ENCODE measurements at regions not wholly inside any gene's neighbourhood (a gene's known extent, or its start where the extent isn't known, plus 50 kb on each side); places are given as distances from the start of the nearest gene placed in this dataset.

DNA sequence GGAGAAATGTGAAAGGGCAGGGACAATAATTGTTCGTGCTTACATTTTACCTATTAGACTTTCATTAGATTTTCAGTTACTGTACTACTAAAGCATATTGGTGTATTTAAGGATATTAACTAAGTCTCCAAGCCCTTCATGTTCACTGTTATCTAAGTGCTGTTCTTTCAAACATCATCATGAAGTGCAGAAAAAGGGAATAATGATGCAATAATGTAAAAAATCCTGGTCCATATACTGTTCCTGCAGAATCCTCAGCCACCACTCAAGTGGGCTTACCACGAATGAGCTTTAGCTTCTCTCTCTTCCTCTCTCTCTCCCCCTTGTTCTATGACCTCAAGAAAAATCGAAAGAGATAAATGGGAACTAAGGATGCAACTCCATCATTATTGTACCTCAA, 600.7 kb downstream of the UTRN start:
- in situ Hi-C loops (cut with HindIII; ENCODE audit: low pct_unique_long_range_greater_than_20kb, low sequenced_read_pairs) = no loop called here
- no peak for TF ChIP-seq JUND (IDR thresholded peaks at IDR 0.05; ENCODE audit: low read depth)
- DNase-seq (ENCODE audit: low read depth in 1 of 2, low spot score in 1 of 2) = no peak

DNA sequence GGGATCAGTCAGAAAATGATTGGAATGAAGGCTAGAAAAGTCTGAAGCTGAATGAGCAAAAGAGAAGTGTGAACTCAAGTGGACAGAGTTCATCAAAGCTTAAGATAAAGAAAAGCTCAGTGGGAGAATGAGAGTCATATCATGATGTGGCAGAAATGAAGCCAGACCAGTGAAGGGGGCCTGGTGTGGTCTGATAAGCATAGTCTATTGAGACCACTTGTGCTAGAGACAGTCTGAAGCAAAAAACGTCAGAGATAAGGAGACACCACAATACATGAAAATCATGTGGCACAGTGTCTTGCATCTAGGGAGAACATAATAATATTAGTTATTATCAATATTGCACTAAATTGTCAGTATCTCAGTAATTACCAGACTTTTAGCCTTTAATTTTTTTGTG, 601.5 kb downstream of the UTRN start:
- in situ Hi-C loops (cut with HindIII; ENCODE audit: low pct_unique_long_range_greater_than_20kb, low sequenced_read_pairs) = no loop called here
- TF ChIP-seq JUND (IDR thresholded peaks at IDR 0.05; ENCODE audit: low read depth) = no peak
- no peak for DNase-seq (ENCODE audit: low read depth in 1 of 2, low spot score in 1 of 2)

DNA sequence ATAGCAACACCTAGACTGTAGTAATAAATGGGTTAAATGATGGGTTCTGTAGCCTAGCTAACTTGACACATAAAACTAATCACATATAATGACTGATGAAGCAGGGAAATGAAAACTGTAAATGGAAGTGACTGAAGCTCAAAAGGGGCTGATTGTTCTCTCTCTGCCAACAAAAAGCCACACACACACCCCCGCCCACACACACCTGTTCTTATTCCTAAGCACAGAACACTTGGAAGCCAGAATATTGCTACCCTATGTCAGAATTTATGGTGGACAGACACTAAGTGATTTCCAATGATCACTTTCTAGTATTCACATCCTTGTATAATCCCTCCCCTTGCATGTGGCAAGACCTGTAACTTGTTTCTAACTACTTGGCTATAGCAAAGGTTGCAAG, 603.5 kb downstream of the UTRN start:
- TF ChIP-seq JUND (IDR thresholded peaks at IDR 0.05; ENCODE audit: low read depth) = no peak
- in situ Hi-C loops (cut with HindIII; ENCODE audit: low pct_unique_long_range_greater_than_20kb, low sequenced_read_pairs) = no loop called here
- no peak for DNase-seq (ENCODE audit: low read depth in 1 of 2, low spot score in 1 of 2)

DNA sequence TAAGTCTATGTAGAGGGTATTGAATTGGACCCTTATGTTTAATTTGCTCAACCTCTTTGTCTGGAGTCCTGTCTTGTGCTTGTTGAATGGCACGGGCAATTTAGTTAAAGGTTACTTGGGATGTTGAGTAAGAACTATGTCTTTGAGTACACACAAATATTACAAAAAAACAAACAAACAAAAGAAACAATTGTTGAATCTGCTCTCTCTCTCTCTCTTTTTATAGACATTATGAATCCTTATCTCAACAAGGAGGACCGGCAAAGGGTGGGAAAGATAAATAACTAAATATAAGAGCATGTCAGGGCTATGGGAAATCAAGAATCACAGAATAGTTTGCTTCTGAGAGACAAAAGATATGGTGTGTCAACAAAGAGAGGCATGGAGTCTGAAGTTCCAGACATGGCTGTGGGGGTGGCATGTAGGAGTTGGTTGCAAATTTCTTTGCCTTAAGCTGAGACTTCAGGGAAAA, 608.6 kb downstream of the UTRN start:
- DNase-seq (ENCODE audit: low read depth in 1 of 2, low spot score in 1 of 2) = no peak
- no peak for TF ChIP-seq JUND (IDR thresholded peaks at IDR 0.05; ENCODE audit: low read depth)
- in situ Hi-C loops (cut with HindIII; ENCODE audit: low pct_unique_long_range_greater_than_20kb, low sequenced_read_pairs) = no loop called here

DNA sequence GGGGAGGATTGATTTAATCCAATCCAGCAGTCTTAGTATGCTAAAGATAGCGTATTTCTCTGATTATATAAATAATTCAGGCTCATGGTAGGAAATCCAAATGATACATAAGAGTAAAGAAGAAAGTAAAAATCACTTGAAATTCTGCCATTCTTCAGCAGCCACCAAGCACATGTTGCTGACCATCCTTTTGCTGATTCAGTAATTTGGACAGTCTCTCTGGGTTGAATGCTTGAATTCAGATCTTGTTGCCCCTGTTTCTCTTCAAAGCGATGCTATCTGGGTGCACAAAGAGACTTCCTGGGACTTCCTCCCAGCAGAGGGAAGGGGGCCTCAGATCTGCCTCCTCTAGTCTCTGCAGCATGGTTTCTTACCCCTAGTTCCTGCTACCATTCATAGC, 609.1 kb downstream of the UTRN start:
- no peak for DNase-seq (ENCODE audit: low read depth in 1 of 2, low spot score in 1 of 2)
- in situ Hi-C loops (cut with HindIII; ENCODE audit: low pct_unique_long_range_greater_than_20kb, low sequenced_read_pairs) = no loop called here
- no peak for TF ChIP-seq JUND (IDR thresholded peaks at IDR 0.05; ENCODE audit: low read depth)

DNA sequence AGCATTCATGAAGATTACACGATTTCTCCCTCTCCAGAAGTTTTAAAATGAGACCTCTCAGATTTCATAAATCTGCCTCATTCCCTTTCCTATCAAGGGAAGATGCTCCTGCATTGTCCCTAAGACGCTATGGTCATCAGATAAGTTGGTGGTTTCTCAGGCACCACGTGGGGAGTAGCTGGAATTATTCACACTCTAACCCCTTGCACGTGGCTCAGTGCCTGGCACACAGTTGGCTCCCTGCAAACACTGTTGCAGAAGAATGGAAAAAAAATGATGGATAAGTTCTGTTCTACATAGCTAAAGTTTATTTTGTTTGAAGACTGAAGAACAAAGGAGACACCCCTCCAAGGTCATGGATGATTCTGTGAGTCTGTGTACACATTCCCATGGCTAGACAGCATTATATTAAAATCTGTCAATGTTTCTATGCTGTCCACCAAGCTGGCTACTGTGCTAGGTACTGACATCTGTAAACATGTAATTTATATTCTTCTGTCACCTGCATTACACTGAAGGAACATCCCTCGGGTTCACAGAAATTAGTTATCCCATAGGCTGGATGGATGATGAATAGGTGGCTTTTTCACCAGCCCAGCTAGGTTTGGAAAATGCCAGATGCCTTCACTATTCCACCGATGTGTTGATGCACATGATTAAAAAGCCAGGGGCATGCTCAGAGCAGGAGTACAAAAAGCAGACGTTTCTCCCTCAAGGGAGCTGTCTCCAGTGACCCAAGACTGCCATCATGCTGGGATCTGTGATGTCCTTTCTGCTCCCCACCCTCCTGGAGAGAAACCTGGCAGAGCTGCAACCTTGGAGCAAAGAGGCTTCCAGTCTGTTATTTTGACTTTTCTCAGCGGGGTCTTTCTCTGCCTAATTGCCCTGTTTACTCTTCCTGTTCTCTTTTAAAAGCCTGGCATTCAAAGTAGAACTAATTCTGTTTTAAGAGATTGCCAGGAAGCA, 610.5 kb downstream of the UTRN start:
- in situ Hi-C loops (cut with HindIII; ENCODE audit: low pct_unique_long_range_greater_than_20kb, low sequenced_read_pairs) = no loop called here
- no peak for TF ChIP-seq JUND (IDR thresholded peaks at IDR 0.05; ENCODE audit: low read depth)
- DNase-seq (ENCODE audit: low read depth in 1 of 2, low spot score in 1 of 2) = no peak

DNA sequence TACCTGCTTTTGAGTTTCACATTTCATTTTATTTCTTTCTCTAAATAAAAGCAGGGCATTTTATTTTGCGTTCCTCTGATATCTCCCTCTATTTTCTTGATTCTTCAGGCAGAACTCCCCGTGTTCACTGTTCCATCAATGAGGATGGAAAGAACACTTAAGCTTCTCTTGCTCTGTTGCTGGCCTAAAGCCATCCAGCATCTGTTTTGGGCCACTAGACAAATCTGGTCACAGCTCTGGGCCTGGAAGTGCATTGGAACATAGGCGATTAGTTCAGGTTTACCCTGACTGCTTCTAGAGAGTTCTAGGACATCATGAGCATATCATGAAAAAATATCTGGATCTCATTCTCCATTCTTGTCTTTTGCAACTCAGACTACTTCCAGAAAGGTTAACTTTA, 611.2 kb downstream of the UTRN start:
- in situ Hi-C loops (cut with HindIII; ENCODE audit: low pct_unique_long_range_greater_than_20kb, low sequenced_read_pairs) = no loop called here
- TF ChIP-seq JUND (IDR thresholded peaks at IDR 0.05; ENCODE audit: low read depth) = no peak
- DNase-seq (ENCODE audit: low read depth in 1 of 2, low spot score in 1 of 2) = no peak

DNA sequence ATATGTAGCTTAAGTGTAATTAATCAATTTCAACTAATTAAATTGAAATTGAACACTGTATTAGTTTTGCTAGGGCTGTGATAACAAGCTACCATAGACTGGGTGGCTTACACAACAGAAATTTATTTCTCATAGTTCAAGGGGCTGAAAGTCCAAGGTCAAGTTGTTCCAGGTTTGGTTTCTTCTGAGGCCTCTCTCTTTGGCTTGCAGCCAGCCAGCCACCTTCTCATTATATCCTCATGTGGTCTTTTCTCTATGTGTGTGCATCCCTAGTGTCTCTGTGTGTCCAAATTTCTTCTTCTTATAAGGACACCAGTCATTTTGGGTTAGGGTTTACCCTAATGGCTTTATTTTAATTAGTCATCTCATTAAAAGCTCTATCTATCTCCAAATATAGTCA, 611.7 kb downstream of the UTRN start:
- in situ Hi-C loops (cut with HindIII; ENCODE audit: low pct_unique_long_range_greater_than_20kb, low sequenced_read_pairs) = no loop called here
- no peak for TF ChIP-seq JUND (IDR thresholded peaks at IDR 0.05; ENCODE audit: low read depth)
- no peak for DNase-seq (ENCODE audit: low read depth in 1 of 2, low spot score in 1 of 2)

DNA sequence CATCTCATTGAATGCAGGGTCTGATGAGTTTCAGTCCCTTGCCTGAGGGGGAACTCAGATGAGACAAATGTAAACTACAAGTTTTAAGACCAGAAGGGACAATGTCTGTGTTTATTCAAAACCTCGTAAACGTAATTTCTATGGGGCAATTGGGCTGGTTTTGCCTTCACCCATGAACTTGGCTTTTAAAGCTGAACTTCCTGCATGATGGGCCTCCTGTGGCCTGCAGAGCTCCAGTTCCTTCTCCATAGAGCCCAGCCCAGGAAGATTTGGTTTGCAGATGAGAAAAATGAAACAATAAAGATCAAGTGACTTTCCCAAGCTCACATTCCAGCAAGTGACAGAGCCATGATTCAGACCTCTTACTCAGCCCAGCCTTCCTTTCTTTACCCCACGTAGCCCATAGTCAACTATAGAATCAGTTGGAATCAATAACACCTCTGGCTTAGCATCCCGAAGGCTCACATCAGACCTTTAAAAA, 612.3 kb downstream of the UTRN start:
- no peak for TF ChIP-seq JUND (IDR thresholded peaks at IDR 0.05; ENCODE audit: low read depth)
- in situ Hi-C loops (cut with HindIII; ENCODE audit: low pct_unique_long_range_greater_than_20kb, low sequenced_read_pairs) = no loop called here
- DNase-seq (ENCODE audit: low read depth in 1 of 2, low spot score in 1 of 2) = peak in 1 of 2 experiments; percentile 7

DNA sequence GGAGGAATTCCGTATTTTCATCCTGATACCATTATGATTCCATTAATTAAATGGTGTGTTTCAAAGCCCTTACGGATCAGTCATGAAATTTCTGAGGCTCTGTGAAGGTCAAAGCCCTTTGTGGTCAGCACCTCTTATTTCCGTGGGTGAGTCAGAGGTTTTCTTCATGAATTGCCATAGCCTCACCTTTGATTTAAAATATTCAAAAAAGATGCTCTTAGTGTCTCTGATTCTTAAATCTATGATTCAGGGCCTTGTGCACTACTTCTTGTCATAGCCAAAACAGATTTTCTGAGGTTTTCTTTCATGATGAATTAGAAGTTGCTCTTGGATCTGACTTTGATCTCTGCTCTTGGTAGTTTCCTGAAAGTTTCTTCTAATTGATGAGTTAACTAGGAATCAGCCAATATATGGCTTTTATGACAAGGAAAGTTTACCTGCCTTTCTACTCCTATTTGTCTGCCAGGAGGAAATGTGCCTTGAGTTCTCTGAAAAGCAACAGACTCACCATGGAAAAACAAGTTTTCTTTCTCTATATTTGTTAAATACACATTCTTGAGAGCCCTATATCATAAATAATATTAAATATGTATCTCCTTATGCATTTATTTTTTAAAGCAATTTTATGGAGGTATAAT, 613.0 kb downstream of the UTRN start:
- no peak for TF ChIP-seq JUND (IDR thresholded peaks at IDR 0.05; ENCODE audit: low read depth)
- DNase-seq (ENCODE audit: low read depth in 1 of 2, low spot score in 1 of 2) = no peak
- in situ Hi-C loops (cut with HindIII; ENCODE audit: low pct_unique_long_range_greater_than_20kb, low sequenced_read_pairs) = no loop called here

DNA sequence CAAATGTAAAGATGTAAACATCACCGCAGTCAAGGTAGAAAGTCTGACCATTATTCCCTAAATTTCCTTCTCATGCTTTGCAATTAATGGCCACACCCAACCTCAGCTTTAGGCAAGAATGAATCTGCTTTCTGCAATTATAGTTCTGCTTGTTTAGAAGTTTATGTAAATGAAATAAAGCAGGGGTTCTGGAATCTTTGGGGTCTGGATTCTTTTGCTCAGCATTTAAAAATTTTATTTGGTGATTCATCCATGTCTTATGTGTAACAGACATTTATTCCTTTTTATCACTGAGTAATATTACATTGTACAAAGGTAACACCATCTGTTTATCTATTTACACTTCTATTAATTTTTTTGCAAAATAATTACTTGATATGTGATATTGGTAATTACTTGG, 613.6 kb downstream of the UTRN start:
- in situ Hi-C loops (cut with HindIII; ENCODE audit: low pct_unique_long_range_greater_than_20kb, low sequenced_read_pairs) = no loop called here
- no peak for DNase-seq (ENCODE audit: low read depth in 1 of 2, low spot score in 1 of 2)

DNA sequence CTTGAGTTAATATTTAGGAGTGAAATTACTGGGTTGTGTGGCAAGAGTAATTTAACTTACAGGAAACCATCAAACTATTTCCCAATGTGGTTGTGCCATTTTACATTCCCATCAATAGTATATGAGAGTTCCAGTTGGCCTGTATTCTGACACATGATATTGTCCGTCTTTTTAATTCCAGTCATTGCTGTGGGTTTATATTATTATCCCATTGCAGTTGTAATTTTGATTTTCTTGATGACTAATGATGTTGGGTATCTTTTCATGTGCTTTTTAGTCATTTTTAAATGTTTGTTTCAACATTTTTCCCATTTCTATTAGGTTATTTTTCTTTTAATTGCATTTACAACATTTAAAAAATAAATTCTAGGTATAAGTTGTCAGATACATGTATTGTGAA, 614.0 kb downstream of the UTRN start:
- in situ Hi-C loops (cut with HindIII; ENCODE audit: low pct_unique_long_range_greater_than_20kb, low sequenced_read_pairs) = no loop called here
- no peak for DNase-seq (ENCODE audit: low read depth in 1 of 2, low spot score in 1 of 2)
- TF ChIP-seq JUND (IDR thresholded peaks at IDR 0.05; ENCODE audit: low read depth) = no peak

More for the DNA sequence above, 613.6 kb downstream of the UTRN start:
- no peak for TF ChIP-seq JUND (IDR thresholded peaks at IDR 0.05; ENCODE audit: low read depth)

DNA sequence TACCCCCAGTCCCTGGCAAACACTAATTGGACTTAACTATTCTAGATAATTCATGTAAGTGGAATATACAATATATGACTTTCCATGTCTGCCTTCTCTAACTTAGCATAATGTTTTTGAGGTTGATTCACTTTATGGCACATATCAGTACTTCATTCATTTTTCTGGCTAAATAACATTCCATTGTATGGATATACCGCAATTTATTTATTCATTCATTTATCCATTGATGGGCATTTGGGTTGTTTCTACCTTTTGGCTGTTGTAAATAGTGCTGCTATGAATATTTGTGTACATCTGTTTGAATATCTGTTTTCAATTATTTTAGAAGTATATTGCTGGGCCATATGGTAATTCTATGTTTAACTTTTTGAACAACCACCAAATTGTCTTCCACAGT, 616.3 kb downstream of the UTRN start:
- no peak for TF ChIP-seq JUND (IDR thresholded peaks at IDR 0.05; ENCODE audit: low read depth)
- in situ Hi-C loops (cut with HindIII; ENCODE audit: low pct_unique_long_range_greater_than_20kb, low sequenced_read_pairs) = no loop called here
- no peak for DNase-seq (ENCODE audit: low read depth in 1 of 2, low spot score in 1 of 2)

All from T47D (cell line).